IMR-90 (cell line): ENCODE measurements at regions not wholly inside any gene's neighbourhood (a gene's known extent, or its start where the extent isn't known, plus 50 kb on each side); places are given as distances from the start of the nearest gene placed in this dataset.

Experiments used
- ATAC-seq: fragments of 200-7000 bp; cut with Tn5 transposase; 2 replicates; pipeline ENCODE4 v1.9.1; 2020; ENCODE audit warnings: low read depth, mild to moderate bottlenecking, moderate library complexity
- BruUV-seq: library from RNA; stranded (reverse); fragments of 400-500 nt; replicated peaks from 2 replicates; lab custom pipeline; 2021; lab: Mats Ljungman, UMichigan
- CTCF ChIA-PET: fragments of 300-600 bp; formaldehyde crosslinking; extraction: SDS; loops from one replicate; lab custom pipeline; 2021; ENCODE audit warnings: antibody characterized with exemption; lab: Yijun Ruan, JAX
- POLR2A ChIA-PET: fragments of 300-600 bp; sonication (Branson Sonifier 250); formaldehyde crosslinking; loops from one replicate; lab custom pipeline; 2022; ENCODE audit warnings: antibody characterized with exemption; ENCODE audit not compliant: unreplicated experiment; lab: Charles Lee
- DNase-seq: peaks from one replicate; pipeline ENCODE4 v3.0.0; 2013
- H2AFZ ChIP-seq: replicated peaks from 2 replicates; pipeline ENCODE3; 2013; ENCODE audit warnings: low read length, mild to moderate bottlenecking; ENCODE audit not compliant: poor library complexity
- H2AK5ac ChIP-seq: 2 replicates; pipeline ENCODE4 v1.6.1; 2013; ENCODE audit warnings: low read depth, low read length, inconsistent platforms
- H2AK9ac ChIP-seq: replicated peaks from 2 replicates; pipeline ENCODE3; 2013; ENCODE audit warnings: mild to moderate bottlenecking, low read depth, low read length, moderate library complexity; ENCODE audit not compliant: poor library complexity
- H2BK120ac ChIP-seq: 2 replicates; pipeline ENCODE4 v1.6.1; 2013; ENCODE audit warnings: low read depth, low read length, inconsistent platforms
- H2BK15ac ChIP-seq: 3 replicates; pipeline ENCODE4 v1.6.1; 2013; ENCODE audit warnings: low read depth, low read length, inconsistent platforms
- H2BK20ac ChIP-seq: 2 replicates; pipeline ENCODE4 v1.6.1; 2013; ENCODE audit warnings: low read depth, mild to moderate bottlenecking, inconsistent platforms, low read length, moderate library complexity
- H2BK5ac ChIP-seq: 2 replicates; pipeline ENCODE4 v1.6.1; 2013; ENCODE audit warnings: mild to moderate bottlenecking, low read depth, low read length, inconsistent platforms; ENCODE audit not compliant: poor library complexity, severe bottlenecking
- H3K14ac ChIP-seq: replicated peaks from 2 replicates; pipeline ENCODE4 v1.6.1; 2013; ENCODE audit warnings: low read depth, low read length, inconsistent platforms
- H3K18ac ChIP-seq: 2 replicates; pipeline ENCODE4 v1.6.1; 2013; ENCODE audit warnings: low read depth, low read length, control low read depth
- H3K23ac ChIP-seq: 2 replicates; pipeline ENCODE4 v1.6.1; 2013; ENCODE audit warnings: low read depth, low read length, inconsistent platforms
- H3K27ac ChIP-seq: 2 replicates; pipeline ENCODE4 v1.5.1; 2013; ENCODE audit warnings: mild to moderate bottlenecking, control low read depth, low read length; ENCODE audit not compliant: insufficient read depth
- H3K27me3 ChIP-seq: 2 replicates; pipeline ENCODE4 v1.6.1; 2013; ENCODE audit warnings: low read length; ENCODE audit not compliant: control insufficient read depth, insufficient read depth
- H3K36me3 ChIP-seq: 2 replicates; pipeline ENCODE4 v1.6.1; 2013; ENCODE audit warnings: low read length, mixed read lengths; ENCODE audit not compliant: control insufficient read depth, insufficient read depth
- H3K4ac ChIP-seq: 2 replicates; pipeline ENCODE4 v1.6.1; 2013; ENCODE audit warnings: low read depth, low read length, inconsistent platforms
- H3K4me1 ChIP-seq: 2 replicates; pipeline ENCODE4 v1.6.1; 2013; ENCODE audit warnings: low read length, mixed read lengths; ENCODE audit not compliant: control insufficient read depth, insufficient read depth
- H3K4me2 ChIP-seq: 2 replicates; pipeline ENCODE4 v1.6.1; 2013; ENCODE audit warnings: low read depth, mild to moderate bottlenecking, control low read depth, low read length, moderate library complexity
- H3K4me3 ChIP-seq: 2 replicates; pipeline ENCODE4 v1.5.1; 2013; ENCODE audit warnings: low read depth, mild to moderate bottlenecking, control low read depth, low read length, moderate library complexity; ENCODE audit not compliant: insufficient read depth
- H3K56ac ChIP-seq: 2 replicates; pipeline ENCODE4 v1.6.1; 2013; ENCODE audit warnings: low read length, inconsistent platforms; ENCODE audit not compliant: insufficient read depth; ENCODE audit errors: extremely low read depth
- H3K79me1 ChIP-seq, 2 experiments: 2 replicates each; pipeline ENCODE4 v1.6.1; 2013; ENCODE audit warnings: low read length in 2 of 2, inconsistent platforms in 1 of 2, low read depth in 1 of 2
- H3K9ac ChIP-seq: 2 replicates; pipeline ENCODE4 v1.6.1; 2013; ENCODE audit warnings: low read depth, low read length, control low read depth
- H3K9me1 ChIP-seq: 2 replicates; pipeline ENCODE4 v1.6.1; 2013; ENCODE audit warnings: low read length, inconsistent platforms; ENCODE audit not compliant: insufficient read depth
- H3K9me3 ChIP-seq: 2 replicates; pipeline ENCODE4 v1.6.1; 2013; ENCODE audit warnings: low read length; ENCODE audit not compliant: control insufficient read depth, insufficient read depth
- H4K20me1 ChIP-seq: 2 replicates; pipeline ENCODE4 v1.6.1; 2013; ENCODE audit warnings: low read length, inconsistent platforms; ENCODE audit not compliant: insufficient read depth
- H4K5ac ChIP-seq: 2 replicates; pipeline ENCODE4 v1.6.1; 2013; ENCODE audit warnings: mild to moderate bottlenecking, low read depth, low read length, control low read depth
- H4K8ac ChIP-seq, 2 experiments: 2 replicates each; pipeline ENCODE4 v1.6.1; 2013; ENCODE audit warnings: low read depth in 2 of 2, low read length in 2 of 2, control low read depth in 1 of 2, inconsistent platforms in 1 of 2
- H4K91ac ChIP-seq: 2 replicates; pipeline ENCODE4 v1.6.1; 2013; ENCODE audit warnings: low read depth, low read length, inconsistent platforms; ENCODE audit not compliant: insufficient read depth
- BHLHE40 ChIP-seq: fragments of 150-350 bp; IDR thresholded peaks from 2 replicates; pipeline ENCODE4 v1.6.1; 2016; ENCODE audit warnings: mild to moderate bottlenecking, low read depth, low read length
- CEBPB ChIP-seq: IDR thresholded peaks from 2 replicates; pipeline ENCODE4 v1.6.1; 2012; ENCODE audit warnings: low read depth, low read length, improper control_type of control experiment
- CHD1 ChIP-seq: IDR thresholded peaks from 2 replicates; pipeline ENCODE4 v1.6.1; 2012; ENCODE audit warnings: low read depth, low read length, improper control_type of control experiment
- CTCF ChIP-seq: conservative IDR thresholded peaks from 2 replicates; pipeline ENCODE4 v1.5.1; 2012; ENCODE audit warnings: mild to moderate bottlenecking, low read depth, low read length, improper control_type of control experiment
- ELK1 ChIP-seq: fragments of 150-350 bp; IDR thresholded peaks from 2 replicates; pipeline ENCODE4 v1.6.1; 2016; ENCODE audit warnings: low read depth, mild to moderate bottlenecking, low read length, moderate library complexity, borderline replicate concordance
- FOS ChIP-seq: fragments of 150-350 bp; IDR thresholded peaks from 2 replicates; pipeline ENCODE4 v1.6.1; 2016; ENCODE audit warnings: low read depth, low read length
- MAFK ChIP-seq: IDR thresholded peaks from 2 replicates; pipeline ENCODE4 v1.6.1; 2012; ENCODE audit warnings: low read depth, low read length, improper control_type of control experiment
- MAZ ChIP-seq: IDR thresholded peaks from 2 replicates; pipeline ENCODE4 v1.6.1; 2012; ENCODE audit warnings: low read depth, mild to moderate bottlenecking, low read length, improper control_type of control experiment, moderate library complexity, borderline replicate concordance
- MXI1 ChIP-seq: IDR thresholded peaks from 2 replicates; pipeline ENCODE4 v1.6.1; 2012; ENCODE audit warnings: low read depth, mild to moderate bottlenecking, low read length, moderate library complexity, borderline replicate concordance
- NFE2L2 ChIP-seq: fragments of 150-350 bp; IDR thresholded peaks from 2 replicates; pipeline ENCODE4 v1.6.1; 2016; ENCODE audit warnings: low read depth, mild to moderate bottlenecking, low read length
- POLR2A ChIP-seq: IDR thresholded peaks from 2 replicates; pipeline ENCODE4 v1.6.1; 2012; ENCODE audit warnings: mild to moderate bottlenecking, low read depth, low read length
- RAD21 ChIP-seq: IDR thresholded peaks from 2 replicates; pipeline ENCODE4 v1.6.1; 2012; ENCODE audit warnings: low read length, improper control_type of control experiment
- RCOR1 ChIP-seq: IDR thresholded peaks from 2 replicates; pipeline ENCODE4 v1.6.1; 2012; ENCODE audit warnings: mild to moderate bottlenecking, low read length, improper control_type of control experiment; ENCODE audit not compliant: insufficient replicate concordance
- RFX5 ChIP-seq: IDR thresholded peaks from 2 replicates; pipeline ENCODE4 v1.8.0; 2012; ENCODE audit warnings: low read depth, mild to moderate bottlenecking, low read length, moderate library complexity
- SMC3 ChIP-seq: fragments of 150-350 bp; IDR thresholded peaks from 2 replicates; pipeline ENCODE4 v1.6.1; 2016; ENCODE audit warnings: low read depth, mild to moderate bottlenecking, antibody characterized with exemption, low read length, moderate library complexity
- WGBS, 2 experiments: methylation state at CpG; one replicate each; pipeline versions ENCODE4 v1.1.5 to v1.1.7; 2013; ENCODE audit warnings: missing lambda C conversion rate in 2 of 2; ENCODE audit not compliant: insufficient read length in 1 of 2; ENCODE audit errors: extremely low coverage in 2 of 2; 5-methylcytosine and 5-hydroxymethylcytosine counted together
- dilution Hi-C: fragments of 300-500 bp; cut with HindIII; formaldehyde crosslinking; loops from one replicate; pipeline ENCODE4 v1.14.3; 2018; ENCODE audit warnings: low sequenced_read_pairs; ENCODE audit not compliant: unreplicated experiment
- in situ Hi-C: fragments of 300-500 bp; cut with MboI; formaldehyde crosslinking; loops from 3 replicates; pipeline ENCODE4 v1.14.3; 2019; ENCODE audit warnings: low sequenced_read_pairs, inconsistent platforms, mixed read lengths
- intact Hi-C: fragments of 100-400 bp; cut with micrococcal nuclease; formaldehyde crosslinking; loops from 2 replicates; pipeline ENCODE4 v1.10.0; 2022
- TF ChIP-seq, protein P1 (sequence below): fragments of 150-350 bp; IDR thresholded peaks from 2 replicates; pipeline ENCODE4 v1.6.1; 2017; ENCODE audit warnings: mild to moderate bottlenecking, antibody characterized with exemption, low read length, low read depth

DNA sequence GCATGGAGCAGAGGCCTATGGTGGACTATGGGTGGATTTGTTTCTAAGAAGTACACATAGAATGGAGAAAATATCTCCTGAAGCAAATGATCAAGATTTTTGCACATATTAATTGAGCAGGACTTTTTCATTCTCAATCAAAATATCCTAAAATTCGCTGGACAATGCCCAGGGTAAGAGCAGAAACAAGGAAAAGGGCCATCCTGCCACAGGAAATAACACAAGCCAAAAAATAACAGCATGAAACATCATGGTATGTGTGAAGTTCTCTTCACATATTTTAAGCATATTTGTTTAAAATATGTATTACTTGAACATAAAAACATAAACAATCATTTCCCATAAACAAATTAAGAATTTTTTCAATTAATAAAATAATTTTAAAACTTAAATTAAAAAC, 868.9 kb downstream of the EPHA7 start:
- TF ChIP-seq SMC3: no peak
- no peak for TF ChIP-seq CTCF
- TF ChIP-seq POLR2A: no peak
- no peak for TF ChIP-seq MAFK
- no peak for TF ChIP-seq RFX5
- no peak for TF ChIP-seq MXI1
- TF ChIP-seq ELK1: no peak
- TF ChIP-seq CEBPB: no peak
- TF ChIP-seq CHD1: no peak
- TF ChIP-seq MAZ: no peak
- no peak for TF ChIP-seq RAD21
- TF ChIP-seq, protein P1, sequence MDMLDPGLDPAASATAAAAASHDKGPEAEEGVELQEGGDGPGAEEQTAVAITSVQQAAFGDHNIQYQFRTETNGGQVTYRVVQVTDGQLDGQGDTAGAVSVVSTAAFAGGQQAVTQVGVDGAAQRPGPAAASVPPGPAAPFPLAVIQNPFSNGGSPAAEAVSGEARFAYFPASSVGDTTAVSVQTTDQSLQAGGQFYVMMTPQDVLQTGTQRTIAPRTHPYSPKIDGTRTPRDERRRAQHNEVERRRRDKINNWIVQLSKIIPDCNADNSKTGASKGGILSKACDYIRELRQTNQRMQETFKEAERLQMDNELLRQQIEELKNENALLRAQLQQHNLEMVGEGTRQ: no peak
- no peak for TF ChIP-seq RCOR1
- no peak for TF ChIP-seq BHLHE40
- TF ChIP-seq NFE2L2: no peak
- TF ChIP-seq FOS: no peak
- H4K91ac ChIP-seq: no peak overlapping the region
- H3K4me2 ChIP-seq: no peak overlapping the region
- H3K18ac ChIP-seq: no peak overlapping the region
- no peaks in the 10 kb centered on the region for H4K20me1 ChIP-seq
- intact Hi-C loops: no loop called here
- in situ Hi-C loops: no loop called here
- dilution Hi-C loops: no loop called here
- no peaks in the 10 kb centered on the region for H3K79me1 ChIP-seq
- BruUV-seq: no TSS peak
- no peaks in the 10 kb centered on the region for H3K27me3 ChIP-seq
- H3K36me3 ChIP-seq: no peaks in the 10 kb centered on the region
- DNase-seq (no peak), ATAC-seq (no peak)
- no peak overlapping the region for H2BK20ac ChIP-seq
- H4K8ac ChIP-seq: no peak overlapping the region
- H3K27ac ChIP-seq: no peak overlapping the region
- no peak overlapping the region for H3K9ac ChIP-seq
- H2BK120ac ChIP-seq: no peak overlapping the region
- no peak overlapping the region for H2AK9ac ChIP-seq
- WGBS, 2 experiments: no CpG with 5 or more reads among the region's 1 CpG
- ChIA-PET POLR2A (no interaction called here), CTCF (no interaction called here)
- H2AK5ac ChIP-seq: no peak overlapping the region
- H3K23ac ChIP-seq: no peak overlapping the region
- no peak overlapping the region for H2BK5ac ChIP-seq
- no peak overlapping the region for H3K4ac ChIP-seq
- H3K9me3 ChIP-seq: no peaks in the 10 kb centered on the region
- no peak overlapping the region for H3K14ac ChIP-seq
- no peak overlapping the region for H3K56ac ChIP-seq
- H2AFZ ChIP-seq: no peak overlapping the region
- no peak overlapping the region for H2BK15ac ChIP-seq
- no peak overlapping the region for H4K5ac ChIP-seq
- H3K4me3 ChIP-seq: no peak overlapping the region
- H3K4me1 ChIP-seq: no peaks in the 10 kb centered on the region
- no peaks in the 10 kb centered on the region for H3K9me1 ChIP-seq
